HCT116 (cell line): ENCODE measurements at regions not wholly inside any gene's neighbourhood (a gene's known extent, or its start where the extent isn't known, plus 50 kb on each side); places are given as distances from the start of the nearest gene placed in this dataset.

ENCODE experiments used
- ATAC-seq: fragments of 200-7000 bp; cut with Tn5 transposase; 2 replicates; pipeline ENCODE4 v1.9.1; 2020; ENCODE audit warnings: mild to moderate bottlenecking, moderate library complexity
- BruUV-seq: library from RNA; stranded (reverse); fragments of 400-500 nt; replicated peaks from 2 replicates; lab custom pipeline; 2021; lab: Mats Ljungman, UMichigan
- CTCF ChIA-PET: fragments of 300-600 bp; sonication (Branson Sonifier 250); formaldehyde crosslinking; loops from one replicate; lab custom pipeline; 2021; ENCODE audit warnings: antibody characterized with exemption; lab: Charles Lee
- POLR2A ChIA-PET: fragments of 300-600, 350-600 bp; sonication (Branson Sonifier 250); formaldehyde crosslinking; loops from one replicate; lab custom pipeline; 2021; ENCODE audit warnings: antibody characterized with exemption; lab: Charles Lee
- RAD21 ChIA-PET, 2 experiments: fragments of 300-600 bp; sonication (Branson Sonifier 250); formaldehyde crosslinking; loops; one replicate each; lab custom pipeline; 2023; ENCODE audit warnings: low total read pairs in 2 of 2; ENCODE audit not compliant: uncharacterized antibody in 2 of 2, unreplicated experiment in 2 of 2, low non-redundant PET in 1 of 2; lab: Charles Lee
- DNase-seq: peaks from one replicate; pipeline ENCODE4 v3.0.0-alpha.2; 2010; ENCODE audit warnings: low read depth, low spot score
- H2AFZ ChIP-seq: fragments of 200-600 bp; shearing (Covaris generic), sonication (generic); 2 replicates; pipeline ENCODE4 v1.6.1; 2017; ENCODE audit warnings: low read depth, mixed run types, mixed read lengths, antibody characterized with exemption, low read length; ENCODE audit not compliant: poor library complexity, severe bottlenecking
- H3K27ac ChIP-seq: 2 replicates; pipeline ENCODE4 v1.5.1; 2012; ENCODE audit warnings: low read depth, low read length
- H3K27me3 ChIP-seq: fragments of 200-600 bp; sonication (generic); 2 replicates; pipeline ENCODE4 v1.6.1; 2016; ENCODE audit warnings: mixed run types, low read length, mixed read lengths; ENCODE audit not compliant: insufficient read depth
- H3K36me3 ChIP-seq, 2 experiments: fragments of 200-500 bp in 1 of 2; fragments of 200-600 bp in 1 of 2; sonication (Bioruptor generic) in 1 of 2; sonication (generic) in 1 of 2; 2 replicates each; pipeline versions ENCODE4 v1.5.1 to v1.6.1; 2014 to 2016; ENCODE audit warnings: low read length in 2 of 2, inconsistent platforms in 1 of 2, mixed read lengths in 1 of 2, mixed run types in 1 of 2; ENCODE audit not compliant: insufficient read depth in 2 of 2, control insufficient read depth in 1 of 2
- H3K4me1 ChIP-seq, 2 experiments: fragments of 200-600 bp in 1 of 2; sonication (generic) in 1 of 2; 2 replicates each; pipeline versions ENCODE4 v1.5.1 to v1.6.1; 2012 to 2017; ENCODE audit warnings: low read length in 2 of 2, inconsistent platforms in 1 of 2, mild to moderate bottlenecking in 1 of 2, mixed read lengths in 1 of 2, mixed run types in 1 of 2, moderate library complexity in 1 of 2; ENCODE audit not compliant: insufficient read depth in 2 of 2, control insufficient read depth in 1 of 2
- H3K4me2 ChIP-seq: fragments of 200-600 bp; sonication (generic); 2 replicates; pipeline ENCODE4 v1.6.1; 2017; ENCODE audit warnings: mixed run types, low read length, mixed read lengths
- H3K4me3 ChIP-seq, 2 experiments: fragments of 200-600 bp in 1 of 2; sonication (generic) in 1 of 2; replicated peaks in 1 of 2; 2 replicates each; pipeline ENCODE4 v1.5.1; 2011 to 2016; ENCODE audit warnings: low read length in 2 of 2, control low read depth in 1 of 2, low read depth in 1 of 2, mild to moderate bottlenecking in 1 of 2, mixed read lengths in 1 of 2, mixed run types in 1 of 2
- H3K79me2 ChIP-seq: fragments of 200-600 bp; sonication (generic); 2 replicates; pipeline ENCODE4 v1.6.1; 2017; ENCODE audit warnings: mild to moderate bottlenecking, mixed run types, low read length, moderate library complexity, mixed read lengths; ENCODE audit not compliant: insufficient read depth
- H3K9ac ChIP-seq: fragments of 200-600 bp; sonication (generic); 2 replicates; pipeline ENCODE4 v1.6.1; 2016; ENCODE audit warnings: low read length, mixed read lengths
- H3K9me2 ChIP-seq: fragments of 200-600 bp; sonication (generic), shearing (Covaris generic); 2 replicates; pipeline ENCODE4 v1.6.1; 2017; ENCODE audit warnings: mixed run types, mild to moderate bottlenecking, moderate library complexity; ENCODE audit not compliant: insufficient read depth
- H3K9me3 ChIP-seq, 2 experiments: fragments of 200-500 bp in 1 of 2; fragments of 200-600 bp in 1 of 2; sonication (Bioruptor generic) in 1 of 2; sonication (generic) in 1 of 2; 2 replicates each; pipeline ENCODE4 v1.6.1; 2014 to 2017; ENCODE audit warnings: low read length in 2 of 2, mixed read lengths in 2 of 2, inconsistent platforms in 1 of 2, low read depth in 1 of 2, mild to moderate bottlenecking in 1 of 2, mixed run types in 1 of 2, moderate library complexity in 1 of 2; ENCODE audit not compliant: control insufficient read depth in 1 of 2, insufficient read depth in 1 of 2
- H4K20me1 ChIP-seq: fragments of 200-600 bp; sonication (generic), shearing (Covaris generic); 2 replicates; pipeline ENCODE4 v1.6.1; 2017; ENCODE audit warnings: mixed run types, mild to moderate bottlenecking, moderate library complexity; ENCODE audit not compliant: insufficient read depth
- ELF1 ChIP-seq: IDR thresholded peaks from 2 replicates; pipeline ENCODE4 v1.6.1; 2012; ENCODE audit warnings: low read depth, borderline replicate concordance
- FOSL1 ChIP-seq: IDR thresholded peaks from 2 replicates; pipeline ENCODE4 v1.6.1; 2012; ENCODE audit warnings: low read depth
- JUND ChIP-seq: IDR thresholded peaks from 2 replicates; pipeline ENCODE4 v1.6.1; 2012
- MAX ChIP-seq: IDR thresholded peaks from 2 replicates; pipeline ENCODE4 v1.6.1; 2012
- RAD21 ChIP-seq: IDR thresholded peaks from 2 replicates; pipeline ENCODE4 v1.6.1; 2012; ENCODE audit warnings: low read depth, mild to moderate bottlenecking
- REST ChIP-seq: IDR thresholded peaks from 2 replicates; pipeline ENCODE4 v1.6.1; 2012; ENCODE audit warnings: low read depth
- SIN3A ChIP-seq: IDR thresholded peaks from 2 replicates; pipeline ENCODE4 v1.6.1; 2012; ENCODE audit warnings: low read depth
- YY1 ChIP-seq: IDR thresholded peaks from 2 replicates; pipeline ENCODE4 v1.6.1; 2011; ENCODE audit warnings: low read length, low read depth, moderate library complexity, mild to moderate bottlenecking; ENCODE audit not compliant: insufficient replicate concordance; ENCODE audit errors: extremely low read depth
- ZFX ChIP-seq: fragments of 450-650 bp; IDR thresholded peaks from 2 replicates; pipeline ENCODE4 v1.6.1; 2017
- intact Hi-C: fragments of 100-400 bp; cut with micrococcal nuclease; formaldehyde crosslinking; loops from 2 replicates; pipeline ENCODE4 v1.10.0; 2022

GRCh38 chr10:2575460-2575859 lies 491.9 kb upstream of the PFKP start:
- no peak overlapping the region for H3K4me3 ChIP-seq
- intact Hi-C loops, result no loop called here
- H3K9me3 ChIP-seq, result peaks cover 0 to 21% of the 10 kb centered on the region in 2 experiments; a peak in 2 of 4 replicates
- no peaks in the 10 kb centered on the region for H3K9me2 ChIP-seq
- no peak overlapping the region for H3K4me2 ChIP-seq
- BruUV-seq, result no TSS peak
- H2AFZ ChIP-seq, result no peak overlapping the region
- no peak overlapping the region for H3K27ac ChIP-seq
- no peak for TF ChIP-seq MAX
- no peak for TF ChIP-seq SIN3A
- TF ChIP-seq JUND, result no peak
- TF ChIP-seq RAD21, result no peak
- TF ChIP-seq ZFX, result no peak
- no peak for TF ChIP-seq FOSL1
- no peak for TF ChIP-seq REST
- no peak for TF ChIP-seq ELF1
- TF ChIP-seq YY1, result no peak
- no peaks in the 10 kb centered on the region for H3K27me3 ChIP-seq
- ChIA-PET POLR2A (no interaction called here), RAD21 (no interaction called here), CTCF (no interaction called here)
- ATAC-seq, result no peak
- H3K4me1 ChIP-seq, result no peaks in the 10 kb centered on the region
- no peaks in the 10 kb centered on the region for H3K79me2 ChIP-seq
- H3K9ac ChIP-seq, result no peak overlapping the region
- H3K36me3 ChIP-seq, result no peaks in the 10 kb centered on the region
- H4K20me1 ChIP-seq, result no peaks in the 10 kb centered on the region
- no peak for DNase-seq
